Neutrophil (primary cell): ENCODE measurements at regions not wholly inside any gene's neighbourhood (a gene's known extent, or its start where the extent isn't known, plus 50 kb on each side); places are given as distances from the start of the nearest gene placed in this dataset.

Source experiments
- H3K27ac ChIP-seq: fragments of 200-600 bp; sonication (generic); 2 replicates; pipeline ENCODE4 v1.5.1; 2016; ENCODE audit warnings: mild to moderate bottlenecking, moderate library complexity
- H3K27me3 ChIP-seq: fragments of 200-600 bp; sonication (generic); 2 replicates; pipeline ENCODE4 v1.6.0; 2016; ENCODE audit warnings: mild to moderate bottlenecking
- H3K36me3 ChIP-seq: fragments of 200-600 bp; sonication (generic); 2 replicates; pipeline ENCODE4 v1.5.1; 2017
- H3K4me1 ChIP-seq, 2 experiments: fragments of 200-600 bp in 1 of 2; sonication (generic) in 1 of 2; 1 replicate in 1 of 2; 2 replicates in 1 of 2; pipeline versions ENCODE4 v1.5.1 to v1.6.1; 2013 to 2016; ENCODE audit warnings: low read depth in 1 of 2, low read length in 1 of 2, mild to moderate bottlenecking in 1 of 2, moderate library complexity in 1 of 2; ENCODE audit not compliant: control insufficient read depth in 1 of 2, insufficient read depth in 1 of 2
- H3K4me3 ChIP-seq, 2 experiments: fragments of 200-600 bp in 1 of 2; sonication (generic) in 1 of 2; 1 replicate in 1 of 2; 2 replicates in 1 of 2; pipeline ENCODE4 v1.5.1; 2013 to 2016; ENCODE audit warnings: low read depth in 1 of 2, low read length in 1 of 2, mild to moderate bottlenecking in 1 of 2, moderate library complexity in 1 of 2
- H3K9me3 ChIP-seq: fragments of 200-600 bp; sonication (generic); 2 replicates; pipeline ENCODE4 v1.5.1; 2016
- TF ChIP-seq, protein P1 (sequence below): fragments of 200-600 bp; sonication (generic); IDR thresholded peaks from 2 replicates; pipeline ENCODE4 v1.5.1; 2016; ENCODE audit warnings: antibody characterized with exemption

DNA sequence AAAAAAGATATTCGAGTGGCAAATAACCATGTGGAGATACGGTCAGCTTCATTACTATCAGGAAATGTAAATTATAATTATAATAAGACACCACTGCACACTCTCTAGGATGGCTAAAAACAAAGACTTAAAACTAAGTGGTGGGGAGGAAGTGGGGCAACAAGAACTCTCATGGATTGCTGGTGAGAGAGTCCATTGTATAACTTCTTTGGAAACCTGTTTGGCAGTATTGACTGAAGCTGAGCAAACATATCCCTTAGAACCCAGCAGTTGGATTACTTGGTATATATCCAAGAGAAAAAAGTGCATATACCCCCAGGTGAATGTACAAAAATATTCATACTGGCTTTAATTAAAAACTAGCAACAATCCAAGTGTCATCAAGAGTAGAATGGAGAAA, 133.7 kb upstream of the CTBP2 start:
- TF ChIP-seq, protein P1, sequence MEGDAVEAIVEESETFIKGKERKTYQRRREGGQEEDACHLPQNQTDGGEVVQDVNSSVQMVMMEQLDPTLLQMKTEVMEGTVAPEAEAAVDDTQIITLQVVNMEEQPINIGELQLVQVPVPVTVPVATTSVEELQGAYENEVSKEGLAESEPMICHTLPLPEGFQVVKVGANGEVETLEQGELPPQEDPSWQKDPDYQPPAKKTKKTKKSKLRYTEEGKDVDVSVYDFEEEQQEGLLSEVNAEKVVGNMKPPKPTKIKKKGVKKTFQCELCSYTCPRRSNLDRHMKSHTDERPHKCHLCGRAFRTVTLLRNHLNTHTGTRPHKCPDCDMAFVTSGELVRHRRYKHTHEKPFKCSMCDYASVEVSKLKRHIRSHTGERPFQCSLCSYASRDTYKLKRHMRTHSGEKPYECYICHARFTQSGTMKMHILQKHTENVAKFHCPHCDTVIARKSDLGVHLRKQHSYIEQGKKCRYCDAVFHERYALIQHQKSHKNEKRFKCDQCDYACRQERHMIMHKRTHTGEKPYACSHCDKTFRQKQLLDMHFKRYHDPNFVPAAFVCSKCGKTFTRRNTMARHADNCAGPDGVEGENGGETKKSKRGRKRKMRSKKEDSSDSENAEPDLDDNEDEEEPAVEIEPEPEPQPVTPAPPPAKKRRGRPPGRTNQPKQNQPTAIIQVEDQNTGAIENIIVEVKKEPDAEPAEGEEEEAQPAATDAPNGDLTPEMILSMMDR: no peak
- H3K36me3 ChIP-seq: no peaks in the 10 kb centered on the region
- no peak overlapping the region for H3K4me3 ChIP-seq
- no peak overlapping the region for H3K27ac ChIP-seq
- no peaks in the 10 kb centered on the region for H3K4me1 ChIP-seq
- no peaks in the 10 kb centered on the region for H3K27me3 ChIP-seq
- no peaks in the 10 kb centered on the region for H3K9me3 ChIP-seq

DNA sequence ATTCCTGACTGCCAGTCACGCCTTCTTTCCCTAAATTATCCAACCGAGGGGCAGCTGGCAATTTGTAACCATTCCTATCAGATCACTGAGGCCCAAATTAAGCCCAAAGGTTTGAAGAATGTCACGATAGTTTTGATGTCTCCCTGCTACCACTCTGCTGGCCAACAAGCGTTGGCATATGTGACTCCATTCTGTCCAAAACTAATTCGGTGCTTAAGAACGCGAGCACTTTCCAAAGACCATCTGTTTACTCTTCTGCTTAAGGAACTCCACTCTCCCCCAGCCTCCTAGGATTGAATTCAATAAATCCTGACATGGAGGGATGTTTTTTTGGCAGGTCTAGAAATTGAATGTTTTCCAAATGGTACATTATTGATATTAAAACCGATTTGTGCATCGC, 131.5 kb upstream of the CTBP2 start:
- Histone ChIP-seq H3K4me1 (no peaks in the 10 kb centered on the region), H3K9me3 (no peaks in the 10 kb centered on the region), H3K36me3 (no peaks in the 10 kb centered on the region), H3K27ac (no peak overlapping the region), H3K4me3 (no peak overlapping the region), H3K27me3 (no peaks in the 10 kb centered on the region)
- TF ChIP-seq, protein P1: no peak

DNA sequence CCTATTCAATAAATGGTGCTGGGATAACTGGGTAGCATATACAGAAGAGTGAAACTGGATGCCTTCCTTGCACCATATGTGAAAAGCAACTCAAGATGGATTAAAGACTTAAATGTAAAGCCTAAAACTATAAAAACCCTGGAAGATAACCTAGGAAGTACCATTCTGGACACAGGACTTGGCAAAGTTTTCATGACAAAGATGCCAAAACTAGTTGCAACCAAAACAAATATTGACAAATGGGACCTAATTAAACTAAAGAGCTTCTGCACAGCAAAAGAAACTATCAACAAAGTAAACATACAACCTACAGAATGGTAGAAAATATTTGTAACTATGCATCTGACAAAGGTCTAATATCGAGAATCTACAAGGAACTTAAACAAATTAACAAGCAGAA, 129.1 kb upstream of the CTBP2 start:
- no peak overlapping the region for H3K4me3 ChIP-seq
- H3K36me3 ChIP-seq: no peaks in the 10 kb centered on the region
- H3K9me3 ChIP-seq: no peaks in the 10 kb centered on the region
- no peak overlapping the region for H3K27ac ChIP-seq
- H3K4me1 ChIP-seq: no peaks in the 10 kb centered on the region
- H3K27me3 ChIP-seq: no peaks in the 10 kb centered on the region
- TF ChIP-seq, protein P1: no peak

GRCh38 chr10:125284875-125285597, 124.7 kb upstream of the CTBP2 start:
- Histone ChIP-seq H3K36me3 (no peaks in the 10 kb centered on the region), H3K9me3 (no peaks in the 10 kb centered on the region), H3K27ac (no peak overlapping the region), H3K4me3 (no peak overlapping the region), H3K27me3 (no peaks in the 10 kb centered on the region), H3K4me1 (no peaks in the 10 kb centered on the region)
- TF ChIP-seq, protein P1: no peak

DNA sequence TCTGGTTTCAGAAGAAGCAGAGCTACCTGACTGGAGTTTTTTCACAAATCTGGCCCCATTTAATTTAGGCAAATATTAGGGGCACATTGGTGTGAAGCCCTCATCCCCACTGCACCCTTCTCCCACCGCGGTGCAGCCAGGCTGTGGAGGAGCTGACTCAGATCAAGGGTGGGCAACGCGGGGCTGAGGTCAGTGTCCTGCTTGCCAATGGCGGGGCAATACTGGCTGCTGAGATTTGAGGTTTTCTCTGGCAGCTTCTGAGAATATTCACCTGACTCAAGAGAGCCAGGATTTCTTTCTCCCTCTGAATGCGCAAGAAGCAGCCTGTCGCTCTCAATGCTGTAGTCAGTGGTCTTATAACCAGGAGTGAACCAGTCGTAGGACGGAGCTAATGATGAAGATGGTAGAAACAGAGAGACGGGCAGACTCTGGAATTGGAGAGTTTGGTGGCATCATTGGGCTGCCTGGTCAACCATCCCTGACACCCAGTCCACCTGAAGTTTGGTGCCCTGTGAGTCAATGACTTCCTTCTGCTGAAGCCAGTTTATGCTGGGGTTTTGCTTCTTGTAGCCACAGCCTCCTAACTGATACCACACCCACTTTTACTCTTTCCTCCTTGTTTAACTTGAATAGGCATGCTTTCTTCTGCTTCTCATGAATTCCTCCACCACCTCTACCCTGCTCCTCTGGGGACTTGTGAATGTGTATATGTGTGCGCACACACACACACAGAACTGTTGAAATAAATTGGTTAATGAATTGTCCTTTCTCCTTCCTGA, 123.7 kb upstream of the CTBP2 start:
- no peaks in the 10 kb centered on the region for H3K9me3 ChIP-seq
- no peak overlapping the region for H3K27ac ChIP-seq
- TF ChIP-seq, protein P1: no peak
- H3K4me1 ChIP-seq: no peaks in the 10 kb centered on the region
- no peaks in the 10 kb centered on the region for H3K36me3 ChIP-seq
- H3K27me3 ChIP-seq: no peaks in the 10 kb centered on the region
- no peak overlapping the region for H3K4me3 ChIP-seq
